SK-N-MC (cell line): ENCODE measurements at regions not wholly inside any gene's neighbourhood (a gene's known extent, or its start where the extent isn't known, plus 50 kb on each side); places are given as distances from the start of the nearest gene placed in this dataset.

Source experiments
- DNase-seq: peaks from one replicate; pipeline ENCODE4 v3.0.0-alpha.2; 2011; ENCODE audit warnings: low read depth, low spot score
- H3K27ac ChIP-seq: fragments of 200-600 bp; sonication (generic); 2 replicates; pipeline ENCODE4 v1.5.1; 2016; ENCODE audit warnings: mixed run types
- H3K36me3 ChIP-seq: fragments of 200-600 bp; sonication (generic); 2 replicates; pipeline ENCODE4 v1.6.1; 2017; ENCODE audit warnings: antibody characterized with exemption, low read length, mixed read lengths; ENCODE audit not compliant: insufficient read depth
- H3K4me3 ChIP-seq: fragments of 200-600 bp; sonication (generic); 2 replicates; pipeline ENCODE4 v1.5.1; 2016
- H3K9ac ChIP-seq: fragments of 200-600 bp; sonication (generic); 2 replicates; pipeline ENCODE4 v1.8.0; 2017; ENCODE audit warnings: mixed run types, mixed read lengths; ENCODE audit not compliant: insufficient read length
- H3K9me3 ChIP-seq: fragments of 200-600 bp; sonication (generic); 2 replicates; pipeline ENCODE4 v1.6.1; 2017; ENCODE audit warnings: low read depth, mild to moderate bottlenecking, antibody characterized with exemption, low read length, moderate library complexity, mixed read lengths
- EZH2 ChIP-seq: fragments of 200-600 bp; sonication (generic); IDR thresholded peaks from one replicate; pipeline ENCODE4 v1.6.1; 2017; ENCODE audit warnings: antibody characterized with exemption
- FOXP2 ChIP-seq: optimal IDR thresholded peaks from 2 replicates; pipeline ENCODE3; 2011; ENCODE audit warnings: mild to moderate bottlenecking, moderate library complexity; ENCODE audit not compliant: insufficient read depth; ENCODE audit errors: extremely low read length, control extremely low read depth
- POLR2AphosphoS5 ChIP-seq: IDR thresholded peaks from 2 replicates; pipeline ENCODE4 v1.6.1; 2012; ENCODE audit warnings: mild to moderate bottlenecking, low read depth, low read length, borderline replicate concordance

DNA sequence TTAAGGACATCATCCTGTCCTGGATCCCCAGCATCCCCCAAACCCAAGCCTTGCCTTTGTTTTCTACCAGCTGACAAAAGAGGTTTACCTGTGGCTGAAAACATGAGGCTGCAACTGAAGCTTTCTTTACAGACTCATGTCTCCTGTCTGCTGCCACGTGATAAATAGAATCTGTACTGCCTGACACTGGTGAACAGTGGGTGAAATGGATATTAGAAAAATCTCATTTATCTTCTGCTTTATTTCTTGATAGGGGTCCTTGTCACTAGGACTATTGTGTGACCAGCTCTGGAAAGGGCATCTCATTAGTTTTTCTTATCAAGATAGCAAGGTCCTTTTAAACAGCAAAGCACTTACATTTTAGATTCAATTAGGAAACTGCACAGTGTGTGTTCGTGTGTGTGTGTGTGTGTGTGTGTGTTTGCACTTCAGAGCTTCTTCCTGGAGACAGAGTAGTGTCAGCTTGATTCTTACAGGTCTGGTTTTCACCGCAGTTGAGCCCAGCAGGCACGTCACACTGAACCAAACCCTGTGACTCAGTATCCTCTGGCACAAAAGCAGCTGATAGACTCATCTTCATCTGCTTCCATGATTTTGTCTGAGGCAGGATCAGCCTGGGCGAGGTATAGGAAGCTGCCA lies 373.5 kb upstream of the CELF2 start:
- Histone ChIP-seq H3K36me3 (no peaks in the 10 kb centered on the region), H3K9ac (no peak overlapping the region), H3K4me3 (no peak overlapping the region), H3K9me3 (no peaks in the 10 kb centered on the region), H3K27ac (no peak overlapping the region)
- TF ChIP-seq FOXP2 (no peak), POLR2AphosphoS5 (no peak), EZH2 (no peak)
- DNase-seq = no peak

DNA sequence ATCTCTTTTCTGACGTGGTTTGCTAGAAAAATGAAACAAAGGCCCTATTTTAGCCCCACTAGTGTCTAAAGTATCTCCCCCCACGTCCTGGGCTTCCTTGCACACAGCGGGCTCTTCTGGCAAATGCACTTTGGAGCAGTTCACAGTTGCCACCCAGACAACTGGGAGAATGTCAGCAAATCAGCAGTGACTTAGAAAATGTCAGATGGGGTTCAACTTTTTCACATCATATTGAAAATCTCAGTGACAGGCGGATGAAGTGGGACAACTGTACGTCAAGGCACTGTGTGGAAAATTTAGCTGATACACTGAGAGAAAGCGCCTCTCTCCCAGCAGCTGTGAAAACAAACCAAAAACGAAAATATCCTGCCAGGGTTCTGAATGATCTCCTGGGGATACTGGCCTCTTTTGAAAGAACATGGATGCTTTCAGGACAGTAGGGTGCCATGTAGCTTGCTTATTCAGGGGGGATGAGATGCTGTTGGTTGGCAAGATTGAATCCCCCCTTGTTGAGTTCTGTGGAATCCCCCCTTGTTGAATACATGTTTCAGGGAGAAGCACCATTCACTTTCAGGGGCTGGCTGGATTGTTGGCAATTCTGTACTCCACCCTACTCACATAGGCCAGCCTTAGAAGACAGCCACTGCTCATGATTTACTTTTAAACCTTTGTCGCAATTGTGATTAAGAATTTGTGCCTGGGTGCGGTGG lies 372.8 kb upstream of the CELF2 start:
- DNase-seq = no peak
- H3K27ac ChIP-seq = no peak overlapping the region
- no peak overlapping the region for H3K9ac ChIP-seq
- H3K9me3 ChIP-seq = no peaks in the 10 kb centered on the region
- no peak for TF ChIP-seq EZH2
- TF ChIP-seq FOXP2 = no peak
- no peak for TF ChIP-seq POLR2AphosphoS5
- H3K4me3 ChIP-seq = no peak overlapping the region
- no peaks in the 10 kb centered on the region for H3K36me3 ChIP-seq

DNA sequence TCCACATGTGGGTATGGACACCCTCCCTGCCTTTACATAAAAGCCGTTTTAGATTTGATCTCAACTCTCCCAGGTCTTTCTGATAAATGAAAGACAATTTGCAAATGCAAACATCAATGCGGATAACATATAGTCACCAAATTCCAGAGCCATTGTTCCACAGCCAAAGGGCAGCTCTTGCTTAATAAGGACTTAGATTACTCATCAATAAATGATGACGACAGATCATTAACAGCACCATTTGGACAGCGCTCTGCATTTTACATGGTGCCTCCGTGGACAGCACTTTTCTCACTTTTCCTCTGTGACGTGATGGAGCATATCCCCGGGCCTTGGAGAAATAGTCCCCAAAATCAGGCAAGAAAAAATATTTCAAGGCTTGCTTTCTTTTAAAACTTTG lies 370.3 kb upstream of the CELF2 start:
- H3K27ac ChIP-seq = no peak overlapping the region
- no peak for DNase-seq
- no peak overlapping the region for H3K9ac ChIP-seq
- no peaks in the 10 kb centered on the region for H3K9me3 ChIP-seq
- H3K4me3 ChIP-seq = no peak overlapping the region
- TF ChIP-seq EZH2 = no peak
- TF ChIP-seq POLR2AphosphoS5 = no peak
- no peak for TF ChIP-seq FOXP2
- no peaks in the 10 kb centered on the region for H3K36me3 ChIP-seq

DNA sequence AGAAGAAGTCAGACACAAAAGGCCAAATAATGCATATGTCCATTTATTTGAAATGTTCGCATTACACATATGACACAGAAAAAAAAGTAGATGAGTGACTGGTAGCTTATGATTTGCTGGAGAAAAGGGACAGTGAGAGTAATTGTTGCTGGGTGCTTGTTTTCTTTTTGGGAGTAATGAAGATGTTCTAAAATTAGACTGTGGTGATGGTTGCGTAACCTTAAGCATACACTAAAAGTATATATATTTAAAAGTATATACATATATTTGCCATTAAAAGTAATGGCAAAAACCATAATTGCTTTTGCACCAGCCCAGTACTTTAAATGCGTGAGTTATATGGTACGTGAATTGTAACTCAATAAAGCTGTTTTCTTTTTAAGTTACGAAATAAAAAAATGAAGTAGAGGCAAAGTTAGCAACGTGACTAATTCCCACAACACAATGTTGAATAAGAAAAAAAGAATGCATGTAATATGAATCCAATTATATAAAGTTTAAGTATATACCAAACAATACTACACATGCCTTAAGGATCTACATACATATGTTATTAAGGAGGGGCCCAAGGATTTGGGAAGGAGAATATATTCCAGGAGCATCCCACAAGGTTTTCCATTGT lies 360.4 kb upstream of the CELF2 start:
- H3K9me3 ChIP-seq = no peaks in the 10 kb centered on the region
- TF ChIP-seq EZH2 (no peak), POLR2AphosphoS5 (no peak), FOXP2 (no peak)

DNA sequence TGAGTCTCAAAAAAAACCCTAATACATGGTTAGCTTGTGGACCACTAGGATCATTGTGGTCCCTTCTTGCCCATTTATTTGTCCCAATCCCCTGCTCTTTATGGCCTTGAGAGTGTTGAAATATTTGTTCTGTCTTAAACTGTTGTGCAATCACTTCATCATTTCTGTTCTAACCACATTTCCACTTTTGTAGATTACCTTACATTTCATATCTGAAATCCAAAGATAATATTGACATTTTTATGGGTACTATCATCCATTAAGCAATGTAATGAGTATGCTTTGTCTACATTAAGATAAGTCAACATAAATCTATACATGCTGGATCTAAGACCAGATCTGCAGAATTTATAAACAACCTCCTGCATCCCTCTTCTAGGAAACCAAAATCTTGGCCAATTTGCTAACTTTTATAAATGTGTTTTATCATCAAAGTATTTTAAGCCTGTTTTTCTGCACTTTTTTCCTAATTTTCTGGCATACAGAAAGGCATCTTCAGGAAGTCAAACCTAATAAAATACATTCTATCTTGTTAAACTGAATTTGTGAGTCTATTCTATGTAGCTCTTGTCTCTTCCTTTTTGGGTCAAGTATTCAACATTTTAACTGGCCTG lies 359.4 kb upstream of the CELF2 start:
- H3K27ac ChIP-seq = no peak overlapping the region
- no peak for TF ChIP-seq EZH2
- no peak for TF ChIP-seq POLR2AphosphoS5
- no peak for TF ChIP-seq FOXP2

More for the DNA sequence above, 360.4 kb upstream of the CELF2 start:
- Histone ChIP-seq H3K36me3 (no peaks in the 10 kb centered on the region), H3K9ac (no peak overlapping the region), H3K27ac (no peak overlapping the region), H3K4me3 (no peak overlapping the region)
- DNase-seq = no peak

DNA sequence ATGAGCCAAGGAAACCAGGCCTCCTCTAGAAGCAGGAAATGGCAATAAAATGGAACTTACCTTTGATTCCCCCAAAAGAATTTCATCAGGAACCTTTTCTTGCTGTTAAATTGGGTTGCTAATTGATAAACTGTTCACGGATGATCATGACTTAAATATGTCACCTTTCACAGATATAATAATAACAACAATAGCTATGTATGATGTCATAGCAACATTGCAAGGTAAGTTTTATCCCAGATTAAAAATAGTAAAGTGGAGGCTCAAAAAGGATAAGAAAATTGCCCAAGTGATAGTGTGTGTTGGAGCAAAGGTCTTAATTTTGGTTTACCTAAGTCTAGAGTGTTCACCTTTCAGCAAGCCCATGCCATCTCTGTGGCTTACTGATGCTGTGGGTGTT lies 357.6 kb upstream of the CELF2 start:
- no peaks in the 10 kb centered on the region for H3K36me3 ChIP-seq
- no peak for TF ChIP-seq FOXP2
- no peak for TF ChIP-seq POLR2AphosphoS5
- TF ChIP-seq EZH2 = no peak

More for the DNA sequence above, 359.4 kb upstream of the CELF2 start:
- no peaks in the 10 kb centered on the region for H3K9me3 ChIP-seq
- DNase-seq = no peak
- no peak overlapping the region for H3K9ac ChIP-seq
- H3K36me3 ChIP-seq = no peaks in the 10 kb centered on the region
- no peak overlapping the region for H3K4me3 ChIP-seq

DNA sequence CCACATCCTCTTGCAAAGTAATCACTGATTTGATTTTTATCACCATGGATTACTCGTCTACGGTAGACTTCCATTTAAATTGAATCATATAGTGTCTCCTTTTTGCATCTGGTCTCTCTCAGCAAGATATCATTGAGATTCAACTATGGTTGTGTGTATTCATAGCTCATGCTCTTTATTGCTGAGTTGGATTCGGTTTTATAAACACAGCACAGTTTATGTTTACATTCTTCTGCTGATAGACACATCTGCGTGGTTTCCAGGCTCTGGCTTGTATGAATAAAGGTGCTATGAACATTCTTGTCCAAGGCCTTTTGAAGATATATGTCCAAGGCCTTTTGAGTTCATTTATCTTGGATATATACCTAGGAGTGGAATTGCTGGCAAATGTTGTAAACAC lies 356.5 kb upstream of the CELF2 start:
- DNase-seq = no peak
- no peak for TF ChIP-seq FOXP2
- no peak for TF ChIP-seq POLR2AphosphoS5
- no peak for TF ChIP-seq EZH2
- no peaks in the 10 kb centered on the region for H3K36me3 ChIP-seq
- H3K9me3 ChIP-seq = no peaks in the 10 kb centered on the region
- H3K9ac ChIP-seq = no peak overlapping the region
- H3K27ac ChIP-seq = no peak overlapping the region
- no peak overlapping the region for H3K4me3 ChIP-seq

More for the DNA sequence above, 357.6 kb upstream of the CELF2 start:
- H3K9ac ChIP-seq = no peak overlapping the region
- no peaks in the 10 kb centered on the region for H3K9me3 ChIP-seq
- DNase-seq = no peak
- no peak overlapping the region for H3K4me3 ChIP-seq
- no peak overlapping the region for H3K27ac ChIP-seq

DNA sequence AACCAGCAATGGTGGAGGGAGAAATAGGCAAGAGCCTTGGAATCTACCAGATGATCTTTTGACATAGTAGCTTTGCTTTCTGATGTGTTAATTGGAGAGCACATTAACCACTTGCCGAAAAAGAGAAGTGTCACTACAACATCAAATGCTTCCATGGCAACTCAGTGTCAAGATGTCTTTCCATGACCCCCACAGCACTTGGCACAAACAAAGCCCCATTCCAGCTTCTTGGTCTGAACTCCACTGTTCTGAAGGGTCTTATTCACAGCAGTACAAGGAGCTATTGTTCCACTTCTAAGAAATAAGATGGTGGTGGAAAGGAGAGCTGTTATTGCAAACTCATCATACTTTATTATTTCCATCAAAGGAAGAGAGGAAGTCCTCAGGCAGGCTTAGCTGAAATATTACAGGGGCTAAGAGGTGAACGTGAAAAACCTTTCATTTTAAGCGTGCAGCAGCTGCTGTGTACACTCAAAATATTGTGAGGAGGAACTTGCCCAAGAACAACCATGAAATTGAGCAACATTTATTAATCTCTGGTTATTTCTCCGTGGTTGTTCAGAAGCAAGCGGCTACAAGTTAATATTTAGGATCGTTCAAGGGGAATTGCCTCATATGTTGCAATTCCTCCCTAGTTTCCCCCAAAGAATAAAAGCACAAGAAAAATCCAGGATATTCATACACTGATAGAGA lies 354.8 kb upstream of the CELF2 start:
- Histone ChIP-seq H3K9me3 (no peaks in the 10 kb centered on the region), H3K9ac (no peak overlapping the region), H3K4me3 (no peak overlapping the region), H3K36me3 (no peaks in the 10 kb centered on the region), H3K27ac (no peak overlapping the region)
- TF ChIP-seq POLR2AphosphoS5 (no peak), FOXP2 (no peak), EZH2 (no peak)
- no peak for DNase-seq
